ENCODE measurements at regions not wholly inside any gene's neighbourhood (a gene's known extent, or its start where the extent isn't known, plus 50 kb on each side); places are given as distances from the start of the nearest gene placed in this dataset.
"Not testable (repeated sequence)": the region's sequence is repeated elsewhere in the genome, so short reads cannot be mapped to it uniquely, and the experiment has no call there.

DNA sequence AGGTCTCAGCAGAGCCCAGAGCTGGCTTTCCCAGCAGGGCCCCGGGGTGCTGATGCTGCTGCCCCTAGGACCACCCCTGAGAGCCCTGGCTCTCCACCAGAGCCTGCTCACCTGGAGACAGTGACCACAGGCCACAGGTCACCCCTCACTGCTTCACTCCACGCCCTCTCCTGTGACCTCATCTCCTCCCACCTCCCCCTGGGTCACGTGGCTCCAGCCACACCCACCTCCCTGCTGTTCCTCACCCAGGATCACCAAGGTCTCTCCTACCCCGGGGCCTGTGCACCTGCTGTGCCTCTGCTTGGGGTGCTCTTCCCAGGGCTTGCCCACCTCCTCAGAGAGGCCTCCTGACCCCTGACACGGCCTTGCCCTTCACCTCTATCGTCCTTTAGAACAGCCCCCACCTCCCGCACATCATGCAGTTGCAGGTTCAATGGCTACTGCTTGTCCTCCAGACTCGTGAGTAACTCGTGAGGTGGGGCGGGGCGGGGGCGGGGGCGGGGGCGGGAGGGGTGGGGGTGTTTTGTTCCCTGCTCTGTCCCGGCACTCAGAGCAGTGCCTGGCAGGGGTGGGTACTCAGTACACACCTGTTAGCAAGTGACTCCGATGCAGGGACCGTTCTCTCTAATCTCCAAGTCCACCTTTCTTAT, 468.0 kb downstream of the PREX1 start:
- no peak for DNase-seq (ENCODE audit: insufficient read length, low spot score)
- no peak for FAIRE-seq
- TF ChIP-seq, protein P1, sequence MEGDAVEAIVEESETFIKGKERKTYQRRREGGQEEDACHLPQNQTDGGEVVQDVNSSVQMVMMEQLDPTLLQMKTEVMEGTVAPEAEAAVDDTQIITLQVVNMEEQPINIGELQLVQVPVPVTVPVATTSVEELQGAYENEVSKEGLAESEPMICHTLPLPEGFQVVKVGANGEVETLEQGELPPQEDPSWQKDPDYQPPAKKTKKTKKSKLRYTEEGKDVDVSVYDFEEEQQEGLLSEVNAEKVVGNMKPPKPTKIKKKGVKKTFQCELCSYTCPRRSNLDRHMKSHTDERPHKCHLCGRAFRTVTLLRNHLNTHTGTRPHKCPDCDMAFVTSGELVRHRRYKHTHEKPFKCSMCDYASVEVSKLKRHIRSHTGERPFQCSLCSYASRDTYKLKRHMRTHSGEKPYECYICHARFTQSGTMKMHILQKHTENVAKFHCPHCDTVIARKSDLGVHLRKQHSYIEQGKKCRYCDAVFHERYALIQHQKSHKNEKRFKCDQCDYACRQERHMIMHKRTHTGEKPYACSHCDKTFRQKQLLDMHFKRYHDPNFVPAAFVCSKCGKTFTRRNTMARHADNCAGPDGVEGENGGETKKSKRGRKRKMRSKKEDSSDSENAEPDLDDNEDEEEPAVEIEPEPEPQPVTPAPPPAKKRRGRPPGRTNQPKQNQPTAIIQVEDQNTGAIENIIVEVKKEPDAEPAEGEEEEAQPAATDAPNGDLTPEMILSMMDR (IDR thresholded peaks at IDR 0.05; ENCODE audit: insufficient read depth, missing control alignments), result no peak

DNA sequence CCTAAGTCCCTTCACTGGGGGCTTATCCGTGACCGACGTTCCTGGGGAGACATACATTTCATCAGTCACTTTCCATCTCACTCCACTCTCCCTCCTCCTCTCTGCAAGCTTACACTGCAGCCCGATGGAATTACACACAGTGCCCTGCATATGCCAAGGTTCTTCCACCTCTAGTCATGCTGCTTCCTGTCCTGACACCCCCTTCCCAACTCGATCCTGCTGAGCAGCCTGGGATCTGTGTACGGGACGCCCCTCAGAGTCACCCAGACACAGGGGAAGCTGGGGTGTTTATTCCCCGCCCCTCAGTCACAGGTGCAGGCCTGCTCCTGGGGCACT, 468.8 kb downstream of the PREX1 start:
- not testable (repeated sequence) for FAIRE-seq; DNase-seq (ENCODE audit: insufficient read length, low spot score)

DNA sequence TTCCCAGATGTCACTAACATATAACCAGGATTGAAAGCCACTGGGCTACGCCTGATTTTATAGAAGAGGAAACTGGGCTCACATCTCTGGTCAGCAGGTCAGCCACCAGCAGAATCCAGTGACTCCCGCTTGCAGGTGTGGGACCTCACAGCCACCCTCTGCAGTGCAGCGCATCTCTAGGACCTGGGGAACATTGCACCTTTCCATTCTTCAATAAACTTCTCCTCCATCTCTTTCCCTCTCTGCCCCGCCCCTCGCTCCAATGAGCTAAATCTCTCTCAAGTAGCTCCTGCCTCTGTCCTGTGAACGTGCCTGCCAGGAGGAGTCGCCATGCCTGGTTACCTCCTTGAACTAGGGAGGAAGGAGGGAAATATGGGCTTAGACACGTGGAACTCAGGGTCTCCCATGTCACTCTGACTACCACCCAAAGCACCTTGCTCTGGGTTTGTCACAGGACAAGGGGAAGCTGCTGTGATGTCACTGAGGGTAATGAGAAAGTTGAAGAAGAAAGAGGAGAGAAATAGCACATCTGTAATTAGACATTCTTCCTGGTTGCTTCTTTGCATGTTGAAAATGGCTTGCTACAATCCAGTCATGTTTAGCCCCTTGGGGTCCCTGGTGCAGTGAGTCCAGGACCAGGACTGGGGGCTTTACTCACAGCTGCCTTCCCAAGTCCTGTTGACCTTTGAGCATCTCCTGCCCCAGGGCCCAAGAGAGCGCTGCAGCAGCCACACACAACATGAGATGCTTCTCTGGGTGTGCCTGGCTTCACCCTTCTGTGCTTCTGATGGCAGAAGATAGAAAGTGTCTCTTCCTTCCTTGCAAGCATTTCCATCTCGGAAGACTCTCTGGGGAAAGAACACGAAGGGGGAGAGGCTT, 469.4 kb downstream of the PREX1 start:
- DNase-seq (ENCODE audit: insufficient read length, low spot score) (no peak), FAIRE-seq (no peak)
- TF ChIP-seq, protein P1 (IDR thresholded peaks at IDR 0.05; ENCODE audit: insufficient read depth, missing control alignments), result no peak

DNA sequence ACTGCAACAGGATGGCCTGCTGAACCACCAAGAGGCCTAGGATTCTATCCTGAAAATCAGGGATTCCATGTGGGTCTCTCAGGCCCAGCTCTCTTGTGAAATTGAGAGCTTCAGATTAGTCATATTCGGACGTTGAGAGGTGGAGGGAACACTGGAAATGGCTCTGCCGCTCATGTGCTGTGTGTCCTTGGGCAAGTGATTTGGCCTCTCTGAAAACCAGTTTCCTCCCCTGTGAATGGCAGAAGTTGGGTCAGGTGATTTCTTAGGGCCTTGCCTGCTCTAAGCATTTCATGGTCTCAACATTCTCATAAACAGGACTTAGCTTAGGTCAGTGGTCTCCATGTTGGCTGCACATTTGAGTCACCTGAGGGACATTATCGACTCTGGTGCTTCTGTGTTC, 470.1 kb downstream of the PREX1 start:
- TF ChIP-seq, protein P1 (IDR thresholded peaks at IDR 0.05; ENCODE audit: insufficient read depth, missing control alignments), result no peak
- DNase-seq (ENCODE audit: insufficient read length, low spot score) (no peak), FAIRE-seq (no peak)

DNA sequence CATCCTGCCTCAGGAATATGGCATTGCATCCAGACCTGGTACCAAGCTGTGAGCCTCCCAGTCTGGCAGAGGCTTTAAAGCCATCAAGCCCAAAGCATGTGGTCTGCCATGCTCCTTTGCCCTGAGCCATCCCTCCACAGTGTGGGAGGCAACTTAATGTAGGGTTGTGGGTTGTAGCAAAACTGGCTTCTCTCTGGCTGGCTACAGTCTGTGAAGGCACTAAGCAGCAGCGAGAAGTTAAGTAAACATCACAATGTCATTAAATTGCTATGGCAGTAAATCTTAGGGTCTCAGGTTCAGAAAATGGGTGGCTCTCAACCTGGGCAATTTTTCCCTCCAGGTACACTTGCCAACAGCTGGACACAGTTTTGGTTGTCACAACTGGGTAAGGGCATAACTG, 472.9 kb downstream of the PREX1 start:
- DNase-seq (ENCODE audit: insufficient read length, low spot score), result no peak
- no peak for FAIRE-seq
- TF ChIP-seq, protein P1 (IDR thresholded peaks at IDR 0.05; ENCODE audit: insufficient read depth, missing control alignments), result no peak

DNA sequence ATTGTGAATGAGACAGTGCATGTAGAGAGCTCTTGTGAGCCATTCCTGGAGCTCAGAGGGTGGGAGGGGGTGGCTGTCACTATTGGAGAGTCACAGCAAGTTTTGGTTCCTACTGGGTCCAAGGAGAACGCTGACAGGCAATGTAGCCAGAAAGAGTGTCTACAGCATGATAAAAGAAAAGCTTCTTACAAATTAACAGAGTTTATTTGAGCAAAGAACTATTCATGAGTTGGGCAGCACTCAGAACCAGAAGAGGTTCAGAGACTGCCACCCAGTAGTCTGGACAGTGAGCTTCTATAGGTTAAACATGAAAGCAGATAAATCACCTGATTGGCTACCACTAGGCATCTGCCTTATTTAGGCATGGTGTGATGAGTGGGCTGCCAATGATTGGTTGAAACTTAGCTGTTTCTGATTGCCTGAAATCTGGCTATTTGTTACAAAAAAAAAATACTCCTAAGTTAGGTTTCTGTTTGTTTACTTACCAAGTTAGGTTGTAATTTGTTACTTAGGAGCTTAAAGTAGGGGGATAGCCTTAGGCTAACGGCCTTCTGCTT, 473.4 kb downstream of the PREX1 start:
- FAIRE-seq, result no peak
- TF ChIP-seq, protein P1 (IDR thresholded peaks at IDR 0.05; ENCODE audit: insufficient read depth, missing control alignments), result no peak
- DNase-seq (ENCODE audit: insufficient read length, low spot score), result no peak

DNA sequence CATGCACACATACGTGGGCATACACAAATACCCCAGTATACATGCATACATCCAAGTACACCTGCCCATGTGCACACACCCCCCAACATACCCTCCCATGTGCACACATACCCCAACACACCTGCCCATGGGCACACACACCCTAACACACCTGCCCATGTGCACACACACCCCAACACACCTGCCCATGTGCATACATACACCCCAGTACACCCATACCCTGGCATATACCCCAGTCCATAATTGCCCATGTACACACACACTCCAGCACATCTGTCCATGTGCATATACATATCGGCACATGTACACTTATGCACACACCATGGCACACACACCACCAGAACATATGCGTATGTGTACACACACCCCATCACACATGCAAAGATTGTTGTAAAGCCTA, 475.2 kb downstream of the PREX1 start:
- FAIRE-seq, result no peak
- DNase-seq (ENCODE audit: insufficient read length, low spot score), result no peak
- TF ChIP-seq, protein P1 (IDR thresholded peaks at IDR 0.05; ENCODE audit: insufficient read depth, missing control alignments), result no peak
